ENCODE measurements at regions not wholly inside any gene's neighbourhood (a gene's known extent, or its start where the extent isn't known, plus 50 kb on each side); places are given as distances from the start of the nearest gene placed in this dataset.
"Not testable (repeated sequence)": the region's sequence is repeated elsewhere in the genome, so short reads cannot be mapped to it uniquely, and the experiment has no call there.

- no peak for DNase-seq
Observed at GRCh38 chr10:124262971-124263370, 155.8 kb downstream of the OAT start.

GRCh38 chr10:124262234-124262865, 156.4 kb downstream of the OAT start:
- no peak for DNase-seq

- DNase-seq, result peak; percentile 61
Observed at GRCh38 chr10:124259139-124259825, 159.4 kb downstream of the OAT start.

- DNase-seq, result no peak
Observed at GRCh38 chr10:124257781-124258180, 160.9 kb downstream of the OAT start.

GRCh38 chr10:124256151-124256550, 162.6 kb downstream of the OAT start:
- no peak for DNase-seq

GRCh38 chr10:124255556-124255955, 162.2 kb upstream of the CHST15 start:
- no peak for DNase-seq

- DNase-seq, result no peak
Observed at GRCh38 chr10:124254490-124254889, 161.1 kb upstream of the CHST15 start.

- DNase-seq, result no peak
Observed at GRCh38 chr10:124253006-124253405, 159.6 kb upstream of the CHST15 start.

- DNase-seq, result no peak
Observed at GRCh38 chr10:124252097-124252715, 158.8 kb upstream of the CHST15 start.

- DNase-seq, result no peak
Observed at GRCh38 chr10:124251317-124252065, 158.1 kb upstream of the CHST15 start.

- no peak for DNase-seq
Observed at GRCh38 chr10:124250506-124250905, 157.1 kb upstream of the CHST15 start.

GRCh38 chr10:124249812-124250432, 156.5 kb upstream of the CHST15 start:
- peak; percentile 54 for DNase-seq

GRCh38 chr10:124249196-124249595, 155.8 kb upstream of the CHST15 start:
- DNase-seq, result no peak

GRCh38 chr10:124248056-124249045, 155.0 kb upstream of the CHST15 start:
- DNase-seq, result no peak

- no peak for DNase-seq
Observed at GRCh38 chr10:124245806-124246440, 152.5 kb upstream of the CHST15 start.

- DNase-seq, result no peak
Observed at GRCh38 chr10:124245191-124245590, 151.8 kb upstream of the CHST15 start.

- no peak for DNase-seq
Observed at GRCh38 chr10:124244256-124244877, 151.0 kb upstream of the CHST15 start.

- peak; percentile 85 for DNase-seq
Observed at GRCh38 chr10:124243702-124244121, 150.3 kb upstream of the CHST15 start.

GRCh38 chr10:124242791-124243190, 149.4 kb upstream of the CHST15 start:
- no peak for DNase-seq

- no peak for DNase-seq
Observed at GRCh38 chr10:124242365-124242764, 149.0 kb upstream of the CHST15 start.

- not testable (repeated sequence) for DNase-seq
Observed at GRCh38 chr10:124241510-124241909, 148.1 kb upstream of the CHST15 start.
